ENCODE measurements at regions not wholly inside any gene's neighbourhood (a gene's known extent, or its start where the extent isn't known, plus 50 kb on each side); places are given as distances from the start of the nearest gene placed in this dataset.

- intact Hi-C loops (cut with micrococcal nuclease), result no loop called here
Observed at GRCh38 chrX:149275836-149276235, 229.3 kb downstream of the IDS start.

DNA sequence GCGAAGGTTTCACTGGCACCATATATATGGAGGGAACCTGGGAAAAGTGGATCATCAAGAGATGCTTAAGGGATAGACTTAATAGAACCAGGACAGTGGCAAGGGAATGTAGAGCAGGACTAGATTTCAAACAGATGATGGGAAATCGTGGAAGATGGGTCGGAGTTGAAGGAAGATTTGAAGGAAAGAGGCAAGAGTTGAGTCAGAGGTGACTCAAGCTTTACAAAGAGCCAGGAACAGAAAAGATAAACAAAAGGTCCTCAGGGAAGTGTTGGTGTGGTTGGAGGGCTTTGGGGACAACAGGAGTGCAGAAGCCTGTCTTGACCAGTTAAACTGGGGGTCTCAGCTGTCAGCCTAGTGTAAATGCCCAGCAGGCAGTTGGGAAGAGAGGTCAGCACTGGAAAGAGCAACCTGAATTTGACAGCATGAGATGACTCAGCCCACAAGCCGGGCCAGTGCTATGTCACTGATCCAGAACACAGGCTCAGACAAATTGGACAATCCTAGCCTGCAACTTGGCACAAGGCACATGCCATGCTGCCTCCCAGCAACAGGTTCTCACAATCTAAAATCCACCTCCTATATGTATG is 230.5 kb downstream of the IDS start:
- intact Hi-C loops (cut with micrococcal nuclease), result no loop called here

- intact Hi-C loops (cut with micrococcal nuclease), result no loop called here
Observed at GRCh38 chrX:149272690-149273463, 232.2 kb downstream of the IDS start.

- intact Hi-C loops (cut with micrococcal nuclease), result no loop called here
Observed at GRCh38 chrX:149267878-149268813, 237.0 kb downstream of the IDS start.

GRCh38 chrX:149262086-149262485 is 243.0 kb downstream of the IDS start:
- intact Hi-C loops (cut with micrococcal nuclease), result no loop called here

DNA sequence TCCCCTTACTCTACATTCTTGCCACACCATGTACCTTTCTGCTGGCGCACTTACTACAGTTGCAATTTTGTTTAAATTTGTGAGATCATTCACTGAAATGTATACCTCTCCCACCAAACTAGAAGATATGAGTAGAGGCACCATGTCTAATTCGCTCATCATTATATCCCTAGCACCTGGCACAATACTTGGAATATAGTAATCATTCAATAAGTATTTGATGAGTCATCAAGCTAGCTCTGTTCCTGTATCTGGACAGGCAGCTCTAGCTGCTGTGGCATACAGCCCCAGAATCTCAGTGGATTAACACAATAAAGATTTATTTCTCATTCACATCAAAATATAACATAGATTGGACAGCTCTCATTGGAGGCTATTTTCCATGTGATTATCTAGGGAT is 245.9 kb downstream of the IDS start:
- intact Hi-C loops (cut with micrococcal nuclease), result no loop called here

- intact Hi-C loops (cut with micrococcal nuclease), result no loop called here
Observed at GRCh38 chrX:149255860-149256259, 249.2 kb downstream of the IDS start.

DNA sequence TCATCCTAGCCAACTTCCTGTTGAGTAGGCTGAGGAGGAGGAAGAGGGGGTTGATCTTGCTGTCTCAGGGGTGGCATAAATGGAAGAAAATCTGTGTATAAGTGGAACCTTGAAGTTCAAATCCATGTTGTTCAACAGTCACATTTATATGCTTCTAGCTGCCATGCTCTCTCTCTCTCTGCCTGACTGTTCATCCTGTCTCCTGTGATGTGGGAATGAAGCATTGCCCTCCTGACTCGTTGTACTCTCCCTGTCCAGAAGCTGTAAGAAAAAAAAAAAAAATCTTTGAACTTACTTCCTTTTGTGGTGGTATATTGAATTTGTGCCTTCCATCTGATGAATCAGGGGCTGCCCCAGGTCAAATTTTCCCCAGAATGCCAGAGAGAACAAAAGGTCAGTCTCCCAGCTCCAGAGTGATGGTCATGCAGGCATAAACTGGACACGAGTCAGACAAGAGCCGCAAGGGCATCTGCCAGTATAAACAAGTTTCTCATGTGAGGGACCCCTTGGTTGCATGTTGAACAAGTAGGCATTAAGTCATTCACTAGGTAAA is 257.0 kb downstream of the IDS start:
- intact Hi-C loops (cut with micrococcal nuclease), result no loop called here

DNA sequence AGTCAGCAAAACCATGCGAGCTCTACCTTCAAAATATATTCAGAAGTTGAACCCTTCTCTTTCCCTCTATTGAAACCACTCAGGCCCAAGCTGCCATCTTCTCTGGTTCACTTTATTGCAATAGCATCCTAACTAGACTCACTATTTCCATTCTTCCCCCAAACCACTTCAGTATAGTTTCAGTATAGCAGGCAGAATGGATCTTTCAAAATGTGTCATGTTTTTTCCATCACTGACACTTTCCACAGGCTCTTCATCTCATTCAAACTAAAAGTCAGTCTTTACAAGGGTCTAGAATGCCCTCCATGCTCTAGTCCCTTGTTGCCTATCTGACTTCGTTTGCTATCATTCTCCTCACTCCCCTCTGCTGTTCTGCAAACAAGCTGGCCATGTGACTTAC is 274.4 kb downstream of the IDS start:
- intact Hi-C loops (cut with micrococcal nuclease), result no loop called here

DNA sequence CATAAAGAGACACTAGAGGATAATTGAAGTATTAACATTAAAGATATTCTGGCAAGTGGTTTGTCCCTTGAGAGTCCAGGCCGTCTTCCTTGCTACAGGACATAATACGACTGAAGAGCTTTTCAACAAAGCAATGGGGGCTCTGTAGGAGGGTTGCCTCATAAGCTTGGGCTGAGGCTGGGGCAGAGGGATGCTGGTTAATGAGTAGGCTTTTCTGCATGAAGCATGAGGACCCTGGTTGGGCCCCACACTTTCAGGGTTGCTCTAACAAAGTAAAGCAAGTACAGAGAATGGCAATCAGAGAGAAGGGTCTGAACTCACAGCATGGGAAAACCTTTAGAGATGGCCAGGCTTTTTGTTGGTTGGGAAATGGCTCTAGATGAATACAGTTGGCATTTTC is 281.3 kb downstream of the IDS start:
- intact Hi-C loops (cut with micrococcal nuclease), result no loop called here

DNA sequence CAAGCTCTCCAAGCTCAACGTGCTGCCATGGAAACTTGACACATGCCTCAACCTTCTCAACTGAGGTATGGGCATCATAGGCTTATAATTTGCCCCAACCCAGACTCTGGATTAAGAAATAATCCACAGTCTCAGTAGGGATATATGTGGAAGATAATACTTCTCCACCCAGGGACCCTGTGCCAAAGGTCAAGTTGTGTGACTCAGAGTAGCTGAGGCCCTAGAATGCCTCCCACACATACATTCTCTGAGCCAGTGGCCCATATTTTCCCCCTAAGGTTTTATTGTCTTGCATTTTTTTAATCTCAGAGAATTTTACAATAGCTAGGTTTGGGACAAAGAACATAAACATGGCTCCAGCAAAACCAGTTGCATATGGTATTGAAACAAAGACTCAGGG is 283.1 kb downstream of the IDS start:
- intact Hi-C loops (cut with micrococcal nuclease), result no loop called here

- intact Hi-C loops (cut with micrococcal nuclease), result no loop called here
Observed at GRCh38 chrX:149221230-149221629, 283.9 kb downstream of the IDS start.

DNA sequence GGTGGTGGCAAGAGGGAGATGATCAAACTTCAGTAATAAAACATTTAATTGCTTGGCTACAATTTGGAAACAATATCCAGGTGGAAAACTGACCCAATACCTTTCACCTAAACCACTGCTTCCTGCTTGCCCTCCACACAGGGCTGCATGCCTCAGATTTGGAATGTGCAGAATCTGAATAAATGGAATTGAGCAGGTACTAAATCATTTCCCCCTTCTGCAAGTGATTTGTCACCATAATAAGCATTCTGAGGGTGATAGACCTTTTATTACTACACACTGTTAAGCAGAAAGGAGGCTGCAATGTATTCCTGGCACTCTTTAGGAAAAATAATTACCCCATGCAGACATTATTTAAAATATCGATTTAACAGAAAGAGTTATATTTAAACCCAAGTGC is 291.8 kb downstream of the IDS start:
- intact Hi-C loops (cut with micrococcal nuclease), result no loop called here

- intact Hi-C loops (cut with micrococcal nuclease), result no loop called here
Observed at GRCh38 chrX:149208307-149208706, 296.8 kb downstream of the IDS start.

DNA sequence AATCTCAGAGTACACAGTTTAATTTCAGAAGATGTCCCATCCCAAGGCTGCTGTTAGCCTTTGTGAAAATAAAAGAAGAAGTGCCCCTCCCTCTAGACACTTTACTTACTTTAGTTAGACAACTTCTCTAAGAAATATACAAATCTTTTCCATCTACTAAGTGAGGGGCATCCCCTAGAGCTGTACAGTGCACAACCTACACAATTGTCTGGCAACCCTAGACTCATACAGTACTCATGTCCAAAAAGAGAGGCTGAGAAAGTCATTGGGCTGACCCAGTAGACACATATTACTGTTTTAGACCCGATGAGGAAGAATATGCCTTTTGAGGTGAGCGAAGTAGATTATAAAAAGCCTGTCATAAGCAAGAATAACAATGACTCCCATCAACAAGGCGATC is 297.6 kb downstream of the IDS start:
- intact Hi-C loops (cut with micrococcal nuclease), result no loop called here

- intact Hi-C loops (cut with micrococcal nuclease), result no loop called here
Observed at GRCh38 chrX:149205937-149206336, 299.2 kb downstream of the IDS start.

DNA sequence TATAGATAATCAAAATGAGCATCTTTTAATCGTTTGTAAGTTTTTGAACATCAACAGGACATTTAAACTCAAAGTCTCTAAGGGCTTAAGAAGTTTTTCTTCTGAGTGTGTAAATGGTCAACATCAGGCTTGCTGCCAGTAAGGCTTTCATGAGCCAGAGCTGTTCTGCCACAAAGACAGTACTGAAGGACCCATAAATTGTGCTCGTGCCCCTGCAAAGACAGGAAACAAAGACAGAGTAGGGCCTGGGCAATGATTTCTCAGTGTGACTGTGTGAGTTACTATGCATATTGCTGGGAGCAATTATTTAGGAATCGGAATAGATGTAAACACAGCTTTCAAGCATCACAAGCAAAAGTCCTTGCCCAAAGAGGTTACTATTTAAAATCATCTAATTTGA is 300.0 kb downstream of the IDS start:
- intact Hi-C loops (cut with micrococcal nuclease), result no loop called here

DNA sequence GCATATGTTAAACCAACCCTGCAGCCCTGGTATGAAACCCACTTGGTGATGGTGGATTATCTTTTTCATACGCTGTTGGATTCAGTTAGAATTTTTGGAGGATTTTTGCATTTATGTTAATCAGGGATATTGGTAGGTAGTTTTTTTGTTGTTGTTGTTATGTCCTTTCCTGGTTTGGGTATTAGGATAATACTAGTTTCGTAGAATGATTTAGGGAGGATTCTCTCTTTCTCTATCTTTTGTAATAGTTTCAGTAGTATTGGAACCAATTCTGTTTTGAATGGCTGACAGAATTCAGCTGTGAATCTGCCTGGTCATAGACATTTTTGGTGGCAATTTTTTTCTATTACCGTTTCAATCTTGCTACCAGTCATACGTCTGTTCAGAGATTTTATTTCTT is 305.4 kb downstream of the IDS start:
- intact Hi-C loops (cut with micrococcal nuclease), result no loop called here

DNA sequence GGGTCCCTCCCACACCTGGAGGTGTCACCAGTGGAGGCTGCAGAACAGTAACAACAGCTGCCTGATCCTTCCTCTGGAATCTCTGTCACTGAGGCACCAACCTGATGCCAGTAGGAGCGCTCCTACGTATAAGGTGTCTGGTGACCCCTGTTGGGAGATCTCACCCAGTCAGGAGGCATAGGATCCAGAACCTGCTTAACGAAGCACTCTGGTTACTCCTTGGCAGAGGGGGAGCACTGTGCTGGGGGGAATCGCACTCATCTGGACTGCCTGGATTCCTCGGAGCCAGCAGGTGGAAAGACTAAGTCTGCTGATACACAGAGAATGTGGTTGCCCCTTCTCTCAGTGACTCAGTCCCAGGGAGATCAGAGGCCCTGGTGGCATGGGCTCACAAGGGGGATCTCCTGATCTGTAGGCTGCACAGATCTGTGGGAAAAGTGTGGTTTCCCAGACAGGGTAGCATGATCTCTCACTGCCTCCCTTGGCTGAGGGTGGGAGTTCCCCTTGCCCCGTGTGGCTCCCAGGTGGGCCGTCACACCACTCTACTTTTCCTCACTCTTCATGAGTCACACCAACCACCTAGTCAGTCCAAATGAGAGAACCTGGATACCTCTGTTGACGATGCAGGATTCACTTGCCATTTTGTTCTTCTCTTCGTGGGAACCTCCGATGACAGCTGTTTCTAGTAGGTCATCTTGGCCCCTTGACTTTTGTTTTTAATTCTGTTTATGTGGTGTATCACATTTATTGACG is 305.9 kb downstream of the IDS start:
- intact Hi-C loops (cut with micrococcal nuclease), result no loop called here

DNA sequence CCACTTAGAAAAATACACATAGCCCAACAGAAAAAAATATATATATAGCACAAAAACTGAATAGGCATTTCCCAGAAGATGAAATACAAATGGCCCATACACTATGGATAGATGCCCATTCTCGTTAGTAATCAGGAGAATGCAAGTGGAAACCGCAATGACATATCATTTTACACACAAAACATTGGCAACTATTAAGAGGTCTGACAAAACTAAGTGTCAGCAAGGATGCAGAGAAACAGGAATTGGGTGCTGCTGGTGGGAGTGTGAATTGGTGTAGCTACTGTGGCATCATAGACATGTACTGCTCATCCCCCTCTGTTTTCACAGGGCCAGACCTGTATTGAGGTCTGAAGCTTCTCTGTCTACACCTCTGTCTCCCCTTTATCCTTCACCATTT is 320.0 kb downstream of the IDS start:
- intact Hi-C loops (cut with micrococcal nuclease), result no loop called here

DNA sequence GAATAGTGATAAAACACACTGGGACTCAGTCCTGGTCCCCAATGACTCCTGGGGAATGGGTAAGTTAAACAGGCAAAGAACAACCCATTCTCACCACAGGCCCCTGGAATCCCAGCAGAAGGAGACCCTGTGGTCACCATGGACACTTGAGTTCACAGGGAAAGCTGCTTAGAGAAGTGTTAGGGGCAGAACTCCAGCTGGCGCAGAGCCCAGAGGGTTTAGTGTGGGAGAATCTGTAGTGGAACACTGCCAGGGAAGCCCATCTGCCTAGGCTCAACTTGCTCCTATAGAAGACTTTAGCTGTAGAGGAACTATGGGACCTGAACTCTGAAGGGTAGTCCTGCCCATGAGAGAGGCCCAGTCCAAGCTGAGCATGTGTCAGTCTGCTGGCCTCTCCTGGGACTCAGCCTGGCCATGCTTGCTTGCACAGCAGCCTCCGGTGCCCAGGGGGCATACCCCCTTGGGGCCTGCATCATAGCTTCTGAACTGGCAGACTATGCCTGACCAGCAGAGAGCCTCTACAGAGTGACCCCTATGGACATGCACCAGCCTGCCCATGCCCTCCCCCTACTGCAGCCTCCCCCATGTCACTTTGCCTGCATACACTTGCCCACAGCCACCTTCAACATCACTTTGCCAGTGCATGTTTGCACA is 343.5 kb downstream of the IDS start:
- intact Hi-C loops (cut with micrococcal nuclease), result no loop called here
